H1 (cell line): ENCODE measurements at regions not wholly inside any gene's neighbourhood (a gene's known extent, or its start where the extent isn't known, plus 50 kb on each side); places are given as distances from the start of the nearest gene placed in this dataset.

ENCODE experiments used
- CTBP2 ChIP-seq: IDR thresholded peaks from 2 replicates; pipeline ENCODE4 v1.7.0; 2011; ENCODE audit warnings: borderline replicate concordance, mild to moderate bottlenecking, moderate library complexity, mixed read lengths, low read length; ENCODE audit not compliant: insufficient read depth, insufficient read length
- EP300 ChIP-seq, 2 experiments: IDR thresholded peaks; 1 replicate in 1 of 2; 2 replicates in 1 of 2; pipeline ENCODE4 v1.6.1; 2011 to 2012; ENCODE audit warnings: low read depth in 2 of 2, low read length in 2 of 2, mild to moderate bottlenecking in 2 of 2, borderline replicate concordance in 1 of 2, inconsistent platforms in 1 of 2, moderate library complexity in 1 of 2
- FOSL1 ChIP-seq: IDR thresholded peaks from 2 replicates; pipeline ENCODE4 v1.6.1; 2011; ENCODE audit warnings: mild to moderate bottlenecking, low read depth, low read length, moderate library complexity; ENCODE audit not compliant: insufficient read depth
- KDM1A ChIP-seq: fragments of 200-600, 300-600 bp; sonication (generic); IDR thresholded peaks from 2 replicates; pipeline ENCODE4 v1.7.1; 2016; ENCODE audit warnings: mild to moderate bottlenecking, low read length, borderline replicate concordance
- KDM4A ChIP-seq: IDR thresholded peaks from one replicate; pipeline ENCODE4 v1.7.1; 2012; ENCODE audit warnings: low read depth, mild to moderate bottlenecking, moderate library complexity, low read length, inconsistent platforms; ENCODE audit not compliant: severe bottlenecking
- SP4 ChIP-seq: IDR thresholded peaks from 2 replicates; pipeline ENCODE4 v1.6.1; 2012; ENCODE audit warnings: low read length, inconsistent platforms
- SRF ChIP-seq: IDR thresholded peaks from 2 replicates; pipeline ENCODE4 v1.6.1; 2011; ENCODE audit warnings: mild to moderate bottlenecking, low read depth, low read length, moderate library complexity
- TF ChIP-seq, protein P1 (sequence below): IDR thresholded peaks from 2 replicates; pipeline ENCODE4 v1.6.1; 2011; ENCODE audit warnings: low read depth, mild to moderate bottlenecking, low read length; ENCODE audit not compliant: insufficient read depth
- TF ChIP-seq, protein P2 (sequence below): IDR thresholded peaks from 2 replicates; pipeline ENCODE4 v1.6.1; 2011; ENCODE audit warnings: low read length, improper control_type of control experiment

DNA sequence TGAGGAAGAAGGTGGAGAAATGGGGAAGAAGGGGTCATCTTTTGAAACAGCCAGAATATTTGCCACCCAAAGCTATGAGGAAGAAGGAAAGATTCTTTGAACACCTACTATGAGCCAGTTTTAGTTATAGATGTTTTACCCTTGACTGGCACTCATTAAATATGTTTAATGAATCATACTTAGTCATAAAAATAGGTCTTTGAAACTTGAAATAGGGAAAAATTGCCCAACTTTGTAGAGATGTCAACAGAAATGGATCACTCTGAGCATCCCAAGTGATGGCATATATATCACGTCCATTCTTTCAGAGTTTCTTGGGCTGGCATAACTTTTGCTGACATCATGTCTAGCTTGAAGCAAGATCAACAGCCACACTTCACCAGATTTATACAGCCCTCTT lies 263.5 kb downstream of the RPAP3 start (continued):
- TF ChIP-seq, protein P1, sequence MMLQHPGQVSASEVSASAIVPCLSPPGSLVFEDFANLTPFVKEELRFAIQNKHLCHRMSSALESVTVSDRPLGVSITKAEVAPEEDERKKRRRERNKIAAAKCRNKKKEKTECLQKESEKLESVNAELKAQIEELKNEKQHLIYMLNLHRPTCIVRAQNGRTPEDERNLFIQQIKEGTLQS = no peak
- TF ChIP-seq EP300 (IDR thresholded peaks at IDR 0.05; ENCODE audit: borderline replicate concordance in 1 of 2, low read depth in 2 of 2, low read length in 2 of 2) (no peak), KDM4A (no peak), SP4 (no peak), KDM1A (no peak), CTBP2 (no peak), SRF (no peak), FOSL1 (no peak)
- TF ChIP-seq, protein P2, sequence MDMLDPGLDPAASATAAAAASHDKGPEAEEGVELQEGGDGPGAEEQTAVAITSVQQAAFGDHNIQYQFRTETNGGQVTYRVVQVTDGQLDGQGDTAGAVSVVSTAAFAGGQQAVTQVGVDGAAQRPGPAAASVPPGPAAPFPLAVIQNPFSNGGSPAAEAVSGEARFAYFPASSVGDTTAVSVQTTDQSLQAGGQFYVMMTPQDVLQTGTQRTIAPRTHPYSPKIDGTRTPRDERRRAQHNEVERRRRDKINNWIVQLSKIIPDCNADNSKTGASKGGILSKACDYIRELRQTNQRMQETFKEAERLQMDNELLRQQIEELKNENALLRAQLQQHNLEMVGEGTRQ = no peak
